WTC11 (cell line): ENCODE measurements at regions not wholly inside any gene's neighbourhood (a gene's known extent, or its start where the extent isn't known, plus 50 kb on each side); places are given as distances from the start of the nearest gene placed in this dataset.

Source experiments
- ATAC-seq: fragments of 200-7000 bp; cut with Tn5 transposase; 2 replicates; pipeline ENCODE4 v1.10.0; 2021; ENCODE audit warnings: mild to moderate bottlenecking, moderate library complexity
- CTCF ChIA-PET: fragments of 300-600 bp; sonication (Branson Sonifier 250); formaldehyde crosslinking; loops from one replicate; lab custom pipeline; 2021; ENCODE audit warnings: antibody characterized with exemption; lab: Charles Lee
- POLR2A ChIA-PET: fragments of 350-600 bp; sonication (Branson Sonifier 250); formaldehyde crosslinking; loops from one replicate; lab custom pipeline; 2021; ENCODE audit warnings: antibody characterized with exemption; lab: Charles Lee
- DNase-seq: peaks from one replicate; pipeline ENCODE4 v3.0.0; 2021; ENCODE audit warnings: low spot score
- H3K27ac Mint-ChIP-seq: 2 replicates; pipeline ENCODE4 v1.8.0; 2021; ENCODE audit warnings: mixed read lengths
- H3K27me3 Mint-ChIP-seq: 2 replicates; pipeline ENCODE4 v1.8.0; 2021; ENCODE audit warnings: low read depth, mild to moderate bottlenecking, moderate library complexity, mixed read lengths
- H3K36me3 Mint-ChIP-seq: 2 replicates; pipeline ENCODE4 v1.8.0; 2021; ENCODE audit warnings: mixed read lengths
- H3K4me1 Mint-ChIP-seq: 2 replicates; pipeline ENCODE4 v1.8.0; 2022; ENCODE audit warnings: mixed read lengths
- H3K4me3 Mint-ChIP-seq: 2 replicates; pipeline ENCODE4 v1.8.0; 2021; ENCODE audit warnings: mild to moderate bottlenecking, moderate library complexity, mixed read lengths
- H3K9me3 Mint-ChIP-seq: 2 replicates; pipeline ENCODE4 v1.8.0; 2021; ENCODE audit warnings: mixed read lengths
- AFF4 ChIP-seq: sonication (generic); formaldehyde crosslinking; IDR thresholded peaks from 2 replicates; pipeline ENCODE4 v1.8.1; 2023; ENCODE audit warnings: mild to moderate bottlenecking, missing genetic modification reagents, borderline replicate concordance
- ARID4B ChIP-seq: sonication (generic); formaldehyde crosslinking; IDR thresholded peaks from 2 replicates; pipeline ENCODE4 v1.8.0; 2023; ENCODE audit warnings: missing genetic modification reagents, mild to moderate bottlenecking, borderline replicate concordance
- CBFB ChIP-seq: sonication (generic); formaldehyde crosslinking; IDR thresholded peaks from 2 replicates; pipeline ENCODE4 v1.8.1; 2022; ENCODE audit warnings: mild to moderate bottlenecking, low read depth, missing genetic modification reagents
- E2F4 ChIP-seq: sonication (generic); formaldehyde crosslinking; IDR thresholded peaks from 2 replicates; pipeline ENCODE4 v1.8.1; 2022; ENCODE audit warnings: low read depth, mild to moderate bottlenecking, moderate library complexity, missing genetic modification reagents, borderline replicate concordance
- E2F5 ChIP-seq: sonication (generic); formaldehyde crosslinking; IDR thresholded peaks from 2 replicates; pipeline ENCODE4 v1.8.1; 2022; ENCODE audit warnings: mild to moderate bottlenecking, moderate library complexity, missing genetic modification reagents
- GTF2I ChIP-seq: fragments of 250-450 bp; sonication (Bioruptor Pico); conservative IDR thresholded peaks from 2 replicates; pipeline ENCODE4 v1.4.0; 2021; ENCODE audit warnings: mild to moderate bottlenecking
- IRF1 ChIP-seq: sonication (generic); formaldehyde crosslinking; IDR thresholded peaks from 2 replicates; pipeline ENCODE4 v1.8.0; 2023; ENCODE audit warnings: missing genetic modification reagents
- MLX ChIP-seq: sonication (generic); formaldehyde crosslinking; IDR thresholded peaks from 2 replicates; pipeline ENCODE4 v1.8.1; 2023; ENCODE audit warnings: mild to moderate bottlenecking, missing genetic modification reagents, moderate library complexity
- NR2C2 ChIP-seq: sonication (generic); formaldehyde crosslinking; IDR thresholded peaks from 2 replicates; pipeline ENCODE4 v1.8.0; 2022; ENCODE audit warnings: mild to moderate bottlenecking, missing genetic modification reagents
- SMAD4 ChIP-seq: sonication (generic); formaldehyde crosslinking; IDR thresholded peaks from 2 replicates; pipeline ENCODE4 v1.8.0; 2022; ENCODE audit warnings: mild to moderate bottlenecking, missing genetic modification reagents
- TEAD1 ChIP-seq: sonication (generic); formaldehyde crosslinking; IDR thresholded peaks from 2 replicates; pipeline ENCODE4 v1.8.0; 2022; ENCODE audit warnings: mild to moderate bottlenecking, missing genetic modification reagents
- TP53 ChIP-seq: sonication (generic); formaldehyde crosslinking; IDR thresholded peaks from 2 replicates; pipeline ENCODE4 v1.8.1; 2023; ENCODE audit warnings: mild to moderate bottlenecking, missing genetic modification reagents
- USF1 ChIP-seq: sonication (generic); formaldehyde crosslinking; IDR thresholded peaks from 2 replicates; pipeline ENCODE4 v1.8.0; 2022; ENCODE audit warnings: mild to moderate bottlenecking, missing genetic modification reagents
- ZBTB21 ChIP-seq: sonication (generic); formaldehyde crosslinking; IDR thresholded peaks from 2 replicates; pipeline ENCODE4 v1.8.1; 2023; ENCODE audit warnings: mild to moderate bottlenecking, missing genetic modification reagents, borderline replicate concordance

- Mint-ChIP-seq H3K9me3 (peaks cover 34% of the 10 kb centered on the region), H3K4me1 (no peaks in the 10 kb centered on the region), H3K36me3 (peaks cover 17% of the 10 kb centered on the region), H3K27me3 (0 out of 2 replicates have a peak, but pooled peaks cover 3% of the 10 kb centered on the region), H3K4me3 (no peak overlapping the region), H3K27ac (no peak overlapping the region)
- TF ChIP-seq ARID4B (CRISPR knock-in tag) (no peak), IRF1 (CRISPR knock-in tag) (no peak), CBFB (no peak), TP53 (CRISPR knock-in tag) (no peak), USF1 (CRISPR knock-in tag) (no peak), E2F4 (no peak), MLX (CRISPR knock-in tag) (no peak), AFF4 (no peak), E2F5 (no peak)
- DNase-seq (no peak), ATAC-seq (no peak)
- ChIA-PET POLR2A (no interaction called here), CTCF (no interaction called here)
Measured at GRCh38 chr6:65935412-65935811, 228.4 kb upstream of the EYS start.

GRCh38 chr6:65933390-65933789, 226.4 kb upstream of the EYS start:
- ChIA-PET CTCF (no interaction called here), POLR2A (no interaction called here)
- TF ChIP-seq ZBTB21 (CRISPR knock-in tag) (no peak), E2F4 (no peak), TEAD1 (CRISPR knock-in tag) (no peak), NR2C2 (CRISPR knock-in tag) (no peak), GTF2I (CRISPR knock-in tag) (no peak), CBFB (no peak), SMAD4 (CRISPR knock-in tag) (no peak)
- H3K4me3 Mint-ChIP-seq, result no peak overlapping the region
- H3K27me3 Mint-ChIP-seq, result 0 out of 2 replicates have a peak, but pooled peaks cover 3% of the 10 kb centered on the region
- no peak overlapping the region for H3K27ac Mint-ChIP-seq
- no peak for DNase-seq
- H3K4me1 Mint-ChIP-seq, result no peaks in the 10 kb centered on the region
- no peak for ATAC-seq
- peaks cover 16% of the 10 kb centered on the region for H3K36me3 Mint-ChIP-seq
- H3K9me3 Mint-ChIP-seq, result peaks cover 34% of the 10 kb centered on the region
